Adrenal gland (tissue), 9 donors: ENCODE measurements at regions not wholly inside any gene's neighbourhood (a gene's known extent, or its start where the extent isn't known, plus 50 kb on each side); places are given as distances from the start of the nearest gene placed in this dataset.

ENCODE experiments used
- DNase-seq, 7 donors: peaks; one replicate each; pipeline ENCODE4 v3.0.0-alpha.2; 2019 to 2020
- H3K27ac ChIP-seq, 5 donors: fragments of 200-600 bp; sonication (generic) in 4 of 5; 1 replicate in 3 of 5; 2 replicates in 2 of 5; pipeline versions ENCODE4 v1.5.1 to v1.8.0; 2016 to 2020; ENCODE audit warnings: mild to moderate bottlenecking in 1 of 5
- H3K27me3 ChIP-seq: fragments of 200-600 bp; 2 replicates; pipeline ENCODE4 v1.8.0; 2021
- H3K36me3 ChIP-seq, 2 donors: fragments of 200-600 bp; replicated peaks in 1 of 2; 1 replicate in 1 of 2; 2 replicates in 1 of 2; pipeline versions ENCODE4 v1.5.1 to v1.8.0; 2018 to 2022
- H3K4me1 ChIP-seq, 2 donors: fragments of 200-600 bp; replicated peaks in 1 of 2; 1 replicate in 1 of 2; 2 replicates in 1 of 2; pipeline versions ENCODE4 v1.5.1 to v1.8.0; 2018 to 2021
- H3K4me3 ChIP-seq, 4 donors: fragments of 200-600 bp; sonication (generic) in 3 of 4; one replicate each; pipeline ENCODE4 v1.5.1; 2016 to 2018
- H3K9me3 ChIP-seq, 3 donors: fragments of 200-600 bp; sonication (generic) in 1 of 3; replicated peaks in 1 of 3; 1 replicate in 2 of 3; 2 replicates in 1 of 3; pipeline versions ENCODE4 v1.5.1 to v1.8.0; 2016 to 2021
- CTCF ChIP-seq, 6 experiments: fragments of 450-650 bp in 4 of 6; fragments of 200-600 bp in 2 of 6; sonication (generic) in 1 of 6; IDR thresholded peaks; 1 replicate in 5 of 6; 2 replicates in 1 of 6; pipeline versions ENCODE4 v1.5.1 to v1.8.0; 2016 to 2021; ENCODE audit warnings: antibody characterized with exemption in 6 of 6, mild to moderate bottlenecking in 2 of 6, moderate library complexity in 1 of 6
- POLR2A ChIP-seq, 2 donors: fragments of 450-650 bp; IDR thresholded peaks; one replicate each; pipeline ENCODE4 v1.6.1; 2017; ENCODE audit warnings: antibody characterized with exemption in 2 of 2, mild to moderate bottlenecking in 2 of 2, moderate library complexity in 1 of 2
- WGBS, 4 donors: extraction: QIAGEN DNeasy Blood & Tissue Kit in 2 of 4; methylation state at CpG; one replicate each; pipeline versions ENCODE4 v1.1.5 to v1.1.7; 2013 to 2017; 5-methylcytosine and 5-hydroxymethylcytosine counted together
- intact Hi-C, 2 donors: fragments of 100-400 bp; cut with DNase I; formaldehyde crosslinking; loops; one replicate each; pipeline versions ENCODE4 v1.14.1 to v1.15.0; 2022 to 2023
- donor health status: healthy with polysubstance abuse.
- donor health status: Bipolar disorder and iron deficiency.
- donor health status: DM: yes; HTN: yes; CAD: no.
- donor health status: DM: no; HTN: no; CAD: no.
- donor health status: DM: no; HTN: no; CAD: no.

- Histone ChIP-seq H3K9me3 (no peaks in the 10 kb centered on the region), H3K36me3 (no peaks in the 10 kb centered on the region), H3K27me3 (no peaks in the 10 kb centered on the region), H3K27ac (no peak overlapping the region), H3K4me1 (no peaks in the 10 kb centered on the region), H3K4me3 (no peak overlapping the region)
- DNase-seq = no peak
- intact Hi-C loops = no loop called here
- TF ChIP-seq CTCF (IDR thresholded peaks at IDR 0.05) (no peak), POLR2A (IDR thresholded peaks at IDR 0.05) (no peak)
- 64 to 74% (median 73%) methylated on average over 5 of the region's 5 CpGs for WGBS, 4 donors
Measured at GRCh38 chr2:31729442-31730092, 148.8 kb upstream of the SRD5A2 start.

- Histone ChIP-seq H3K36me3 (no peaks in the 10 kb centered on the region), H3K4me3 (no peak overlapping the region), H3K27me3 (no peaks in the 10 kb centered on the region), H3K9me3 (no peaks in the 10 kb centered on the region), H3K27ac (no peak overlapping the region), H3K4me1 (no peaks in the 10 kb centered on the region)
- 52 to 85% (median 63%) methylated on average over 2 of the region's 2 CpGs for WGBS, 4 donors
- DNase-seq = no peak
- TF ChIP-seq POLR2A (IDR thresholded peaks at IDR 0.05) = no peak
- intact Hi-C loops = no loop called here
Measured at GRCh38 chr2:31729065-31729439, 148.3 kb upstream of the SRD5A2 start.

GRCh38 chr2:31728406-31729064 lies 147.8 kb upstream of the SRD5A2 start:
- H3K4me1 ChIP-seq = no peaks in the 10 kb centered on the region
- H3K27ac ChIP-seq = no peak overlapping the region
- H3K36me3 ChIP-seq = no peaks in the 10 kb centered on the region
- H3K4me3 ChIP-seq = no peak overlapping the region
- 78 to 93% (median 80%) methylated on average over 1 to 2 of the region's 2 CpGs; no CpG with 5 or more reads in 1 of the 4 donors for WGBS, 4 donors
- no peak for DNase-seq
- no peaks in the 10 kb centered on the region for H3K27me3 ChIP-seq
- no peak for TF ChIP-seq POLR2A (IDR thresholded peaks at IDR 0.05)
- TF ChIP-seq CTCF (IDR thresholded peaks at IDR 0.05) = no peak
- no peaks in the 10 kb centered on the region for H3K9me3 ChIP-seq
- intact Hi-C loops = no loop called here

GRCh38 chr2:31726457-31726856 lies 145.7 kb upstream of the SRD5A2 start:
- Histone ChIP-seq H3K27ac (no peak overlapping the region), H3K36me3 (no peaks in the 10 kb centered on the region), H3K4me1 (no peaks in the 10 kb centered on the region), H3K4me3 (no peak overlapping the region), H3K9me3 (no peaks in the 10 kb centered on the region), H3K27me3 (no peaks in the 10 kb centered on the region)
- intact Hi-C loops = no loop called here
- no peak for DNase-seq
- WGBS, 4 donors = 87 to 96% (median 91%) methylated on average over 2 of the region's 2 CpGs
- TF ChIP-seq CTCF (IDR thresholded peaks at IDR 0.05) (no peak), POLR2A (IDR thresholded peaks at IDR 0.05) (no peak)

- no peaks in the 10 kb centered on the region for H3K36me3 ChIP-seq
- DNase-seq = no peak
- 78 to 85% (median 81%) methylated on average over 3 of the region's 3 CpGs for WGBS, 4 donors
- H3K27ac ChIP-seq = no peak overlapping the region
- intact Hi-C loops = no loop called here
- no peaks in the 10 kb centered on the region for H3K27me3 ChIP-seq
- H3K9me3 ChIP-seq = no peaks in the 10 kb centered on the region
- no peaks in the 10 kb centered on the region for H3K4me1 ChIP-seq
- no peak overlapping the region for H3K4me3 ChIP-seq
- TF ChIP-seq POLR2A (IDR thresholded peaks at IDR 0.05) = no peak
- TF ChIP-seq CTCF (IDR thresholded peaks at IDR 0.05) = no peak
Measured at GRCh38 chr2:31725444-31725843, 144.7 kb upstream of the SRD5A2 start.
